Upper lobe of left lung (tissue), 6 donors: ENCODE measurements at regions not wholly inside any gene's neighbourhood (a gene's known extent, or its start where the extent isn't known, plus 50 kb on each side); places are given as distances from the start of the nearest gene placed in this dataset.

Experiments
- ATAC-seq, 2 donors: fragments of 200-7000 bp; cut with Tn5 transposase; one replicate each; pipeline ENCODE4 v1.9.1; 2022; ENCODE audit warnings: mild to moderate bottlenecking in 2 of 2, moderate library complexity in 2 of 2; ENCODE audit not compliant: low FRiP score in 2 of 2
- DNase-seq, 2 donors: peaks; one replicate each; pipeline ENCODE4 v3.0.0-alpha.2; 2019 to 2020
- H3K27ac ChIP-seq, 4 donors: fragments of 200-600 bp; sonication (generic); one replicate each; pipeline ENCODE4 v1.5.1; 2016 to 2019
- H3K27me3 ChIP-seq, 4 donors: fragments of 200-600 bp; sonication (generic); one replicate each; pipeline ENCODE4 v1.5.1; 2017 to 2019
- H3K36me3 ChIP-seq, 4 donors: fragments of 200-600 bp; sonication (generic); one replicate each; pipeline ENCODE4 v1.5.1; 2016 to 2019
- H3K4me1 ChIP-seq, 4 donors: fragments of 200-600 bp; sonication (generic); one replicate each; pipeline ENCODE4 v1.5.1; 2018 to 2019
- H3K4me3 ChIP-seq, 4 donors: fragments of 200-600 bp; sonication (generic); one replicate each; pipeline ENCODE4 v1.5.1; 2017 to 2019; ENCODE audit warnings: mild to moderate bottlenecking in 2 of 4, moderate library complexity in 1 of 4
- H3K9me3 ChIP-seq, 4 donors: fragments of 200-600 bp; sonication (generic); one replicate each; pipeline ENCODE4 v1.5.1; 2018 to 2019
- EP300 ChIP-seq, 4 donors: sonication (generic); formaldehyde crosslinking; IDR thresholded peaks; one replicate each; pipeline ENCODE4 v1.5.1; 2017; ENCODE audit warnings: antibody characterized with exemption in 4 of 4, control low read depth in 2 of 4
- POLR2A ChIP-seq, 4 donors: fragments of 450-650 bp; IDR thresholded peaks; one replicate each; pipeline ENCODE4 v1.5.1; 2016 to 2017; ENCODE audit warnings: antibody characterized with exemption in 4 of 4, mild to moderate bottlenecking in 2 of 4
- POLR2AphosphoS5 ChIP-seq, 2 donors: sonication (generic); formaldehyde crosslinking; IDR thresholded peaks; one replicate each; pipeline ENCODE4 v1.5.1; 2017; ENCODE audit warnings: antibody characterized with exemption in 2 of 2
- WGBS, 2 donors: methylation state at CpG; one replicate each; pipeline ENCODE4 v1.1.5; 2017 to 2018; 5-methylcytosine and 5-hydroxymethylcytosine counted together
- TF ChIP-seq, protein P1 (sequence below), 6 experiments: fragments of 450-650 bp in 4 of 6; fragments of 200-600 bp in 2 of 6; sonication (generic) in 2 of 6; IDR thresholded peaks; one replicate each; pipeline ENCODE4 v1.5.1; 2016 to 2019; ENCODE audit warnings: antibody characterized with exemption in 6 of 6
- donor health status: DM: no; HTN: no; CAD: no; lungs with moderate emphysema.
- donor health status: DM: no; HTN: yes; CAD: no; lungs with severe emphysema.

DNA sequence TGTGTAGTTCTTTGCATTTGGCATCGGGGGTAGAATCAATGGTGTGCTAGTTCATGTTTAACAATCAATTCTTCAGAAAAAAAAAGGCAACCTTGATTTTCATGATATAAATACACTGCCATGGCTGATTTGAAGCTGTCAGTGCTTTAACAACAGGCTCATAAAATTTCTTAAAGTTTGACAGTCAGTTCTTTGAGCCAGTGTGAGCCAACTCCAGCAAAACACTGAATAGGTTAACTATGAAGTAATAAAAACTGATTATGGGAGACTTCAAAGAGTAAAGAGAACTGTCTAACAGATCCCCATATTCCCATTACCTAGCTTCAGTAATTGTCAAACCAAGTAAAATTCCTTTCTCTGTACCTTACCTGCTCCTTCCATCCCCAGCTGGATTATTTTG, 241.7 kb upstream of the SUCLG2 start:
- Histone ChIP-seq H3K27me3 (no peaks in the 10 kb centered on the region), H3K4me3 (no peak overlapping the region), H3K4me1 (no peaks in the 10 kb centered on the region), H3K9me3 (no peaks in the 10 kb centered on the region), H3K27ac (no peak overlapping the region), H3K36me3 (no peaks in the 10 kb centered on the region)
- ATAC-seq: no peak
- no peak for TF ChIP-seq EP300 (IDR thresholded peaks at IDR 0.05)
- no peak for TF ChIP-seq POLR2A (IDR thresholded peaks at IDR 0.05)
- no peak for TF ChIP-seq POLR2AphosphoS5 (IDR thresholded peaks at IDR 0.05)
- TF ChIP-seq, protein P1, sequence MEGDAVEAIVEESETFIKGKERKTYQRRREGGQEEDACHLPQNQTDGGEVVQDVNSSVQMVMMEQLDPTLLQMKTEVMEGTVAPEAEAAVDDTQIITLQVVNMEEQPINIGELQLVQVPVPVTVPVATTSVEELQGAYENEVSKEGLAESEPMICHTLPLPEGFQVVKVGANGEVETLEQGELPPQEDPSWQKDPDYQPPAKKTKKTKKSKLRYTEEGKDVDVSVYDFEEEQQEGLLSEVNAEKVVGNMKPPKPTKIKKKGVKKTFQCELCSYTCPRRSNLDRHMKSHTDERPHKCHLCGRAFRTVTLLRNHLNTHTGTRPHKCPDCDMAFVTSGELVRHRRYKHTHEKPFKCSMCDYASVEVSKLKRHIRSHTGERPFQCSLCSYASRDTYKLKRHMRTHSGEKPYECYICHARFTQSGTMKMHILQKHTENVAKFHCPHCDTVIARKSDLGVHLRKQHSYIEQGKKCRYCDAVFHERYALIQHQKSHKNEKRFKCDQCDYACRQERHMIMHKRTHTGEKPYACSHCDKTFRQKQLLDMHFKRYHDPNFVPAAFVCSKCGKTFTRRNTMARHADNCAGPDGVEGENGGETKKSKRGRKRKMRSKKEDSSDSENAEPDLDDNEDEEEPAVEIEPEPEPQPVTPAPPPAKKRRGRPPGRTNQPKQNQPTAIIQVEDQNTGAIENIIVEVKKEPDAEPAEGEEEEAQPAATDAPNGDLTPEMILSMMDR (IDR thresholded peaks at IDR 0.05): no peak
- WGBS, 2 donors: 100% methylated on average over 1 of the region's 1 CpG
- DNase-seq: no peak

DNA sequence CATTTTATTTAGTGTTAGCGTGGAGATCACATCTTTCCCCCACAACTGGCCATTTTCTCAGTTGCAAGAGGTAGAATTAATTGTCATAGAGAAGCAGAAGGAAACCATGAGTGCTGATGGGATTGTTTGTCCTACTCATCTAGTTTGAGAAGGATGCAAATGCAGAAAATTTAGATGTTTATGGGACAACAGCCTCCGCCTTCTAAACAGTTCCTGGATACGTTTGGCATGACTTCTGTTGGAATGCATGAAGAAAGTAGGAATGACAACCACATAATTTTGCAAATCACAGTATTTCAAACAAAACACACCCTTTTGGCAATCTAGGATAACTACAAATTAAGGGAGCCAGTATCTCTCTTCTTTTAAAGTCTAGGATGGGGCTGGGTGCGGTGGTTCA, 240.1 kb upstream of the SUCLG2 start:
- 86 to 89% methylated on average over 4 of the region's 4 CpGs for WGBS, 2 donors
- no peak overlapping the region for H3K4me3 ChIP-seq
- H3K36me3 ChIP-seq: no peaks in the 10 kb centered on the region
- no peak for ATAC-seq
- DNase-seq: no peak
- no peak overlapping the region for H3K27ac ChIP-seq
- no peaks in the 10 kb centered on the region for H3K4me1 ChIP-seq
- no peaks in the 10 kb centered on the region for H3K27me3 ChIP-seq
- TF ChIP-seq EP300 (IDR thresholded peaks at IDR 0.05): no peak
- no peak for TF ChIP-seq POLR2A (IDR thresholded peaks at IDR 0.05)
- TF ChIP-seq, protein P1 (IDR thresholded peaks at IDR 0.05): no peak
- TF ChIP-seq POLR2AphosphoS5 (IDR thresholded peaks at IDR 0.05): no peak
- no peaks in the 10 kb centered on the region for H3K9me3 ChIP-seq

DNA sequence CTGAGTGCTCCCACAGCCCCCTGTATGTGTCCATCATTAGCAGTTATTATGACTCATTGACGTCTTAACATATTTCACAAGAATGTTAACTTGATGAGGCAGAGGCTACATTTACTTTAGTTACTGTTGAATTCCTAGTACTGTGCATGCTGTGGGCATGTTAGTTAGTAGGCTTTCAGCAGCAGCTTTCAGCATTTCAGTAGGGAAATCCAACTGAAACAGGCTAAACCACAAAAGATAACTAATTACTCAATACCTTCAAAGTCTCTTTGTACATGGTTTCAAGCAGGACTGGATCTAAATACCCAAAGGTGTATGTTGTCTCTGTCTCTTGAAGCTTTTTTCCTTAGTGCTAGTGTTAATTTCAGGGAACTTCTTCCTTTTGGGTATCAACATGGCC, 229.9 kb upstream of the SUCLG2 start:
- DNase-seq (no peak), ATAC-seq (no peak)
- Histone ChIP-seq H3K4me3 (no peak overlapping the region), H3K27ac (no peak overlapping the region), H3K9me3 (peaks cover 0 to 4% (median 0%) of the 10 kb centered on the region in 4 donors), H3K27me3 (no peaks in the 10 kb centered on the region), H3K4me1 (no peaks in the 10 kb centered on the region), H3K36me3 (no peaks in the 10 kb centered on the region)
- TF ChIP-seq POLR2AphosphoS5 (IDR thresholded peaks at IDR 0.05): no peak
- TF ChIP-seq, protein P1 (IDR thresholded peaks at IDR 0.05): no peak
- TF ChIP-seq POLR2A (IDR thresholded peaks at IDR 0.05): no peak
- no peak for TF ChIP-seq EP300 (IDR thresholded peaks at IDR 0.05)
- 89 to 90% methylated on average over 1 of the region's 1 CpG for WGBS, 2 donors

DNA sequence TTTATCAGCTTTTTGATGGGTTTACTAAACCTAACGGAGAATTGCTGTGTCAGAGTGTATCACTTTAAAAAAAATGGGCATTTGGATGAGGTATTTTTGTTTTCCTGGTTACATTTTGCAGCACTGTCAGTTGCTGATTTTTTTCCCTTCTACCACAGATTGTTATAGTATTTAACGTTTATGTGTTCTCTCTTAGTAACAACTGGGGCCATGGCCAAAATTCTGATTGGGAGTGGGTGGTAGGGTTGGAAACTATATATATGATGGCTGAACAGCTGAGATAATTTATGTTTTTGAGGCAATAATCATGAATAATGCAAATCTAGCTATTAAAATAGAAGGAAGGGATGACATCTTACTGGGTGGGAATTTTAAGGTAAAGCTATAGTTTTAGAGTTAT, 229.4 kb upstream of the SUCLG2 start:
- TF ChIP-seq EP300 (IDR thresholded peaks at IDR 0.05) (no peak), POLR2AphosphoS5 (IDR thresholded peaks at IDR 0.05) (no peak), POLR2A (IDR thresholded peaks at IDR 0.05) (no peak)
- TF ChIP-seq, protein P1 (IDR thresholded peaks at IDR 0.05): no peak
- ATAC-seq: no peak
- no peak for DNase-seq

DNA sequence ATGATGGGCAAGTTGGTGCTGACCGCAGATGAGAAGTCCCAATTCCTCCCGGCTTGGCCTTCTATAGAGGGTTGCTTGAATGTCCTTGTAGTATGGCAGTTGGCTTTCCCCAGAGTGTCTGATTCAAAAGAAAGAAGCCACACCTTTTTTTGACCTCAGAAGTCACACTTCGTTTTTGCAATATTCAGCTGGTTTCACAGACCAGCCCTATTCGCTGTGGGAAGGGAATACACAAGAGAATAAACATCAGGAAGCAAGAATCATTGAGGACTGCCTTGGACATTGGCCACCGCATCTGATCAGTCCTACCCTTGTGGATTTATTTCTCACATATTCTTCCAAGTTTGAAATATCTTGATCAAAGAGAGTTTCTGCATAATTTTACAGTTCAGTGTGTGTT, 228.6 kb upstream of the SUCLG2 start:
- DNase-seq (no peak), ATAC-seq (no peak)
- H3K9me3 ChIP-seq: no peaks in the 10 kb centered on the region
- H3K27ac ChIP-seq: no peak overlapping the region
- no peaks in the 10 kb centered on the region for H3K4me1 ChIP-seq
- WGBS, 2 donors: 79 to 81% methylated on average over 5 of the region's 5 CpGs
- no peaks in the 10 kb centered on the region for H3K27me3 ChIP-seq
- TF ChIP-seq POLR2A (IDR thresholded peaks at IDR 0.05): no peak
- TF ChIP-seq, protein P1 (IDR thresholded peaks at IDR 0.05): no peak
- no peaks in the 10 kb centered on the region for H3K36me3 ChIP-seq
- no peak overlapping the region for H3K4me3 ChIP-seq

More for the DNA sequence above, 229.4 kb upstream of the SUCLG2 start:
- no peak overlapping the region for H3K27ac ChIP-seq
- no peaks in the 10 kb centered on the region for H3K4me1 ChIP-seq
- H3K36me3 ChIP-seq: no peaks in the 10 kb centered on the region
- no peaks in the 10 kb centered on the region for H3K27me3 ChIP-seq
- no peak overlapping the region for H3K4me3 ChIP-seq
- peaks cover 0 to 4% (median 0%) of the 10 kb centered on the region in 4 donors for H3K9me3 ChIP-seq
- WGBS, 2 donors: 77 to 78% methylated on average over 2 of the region's 2 CpGs
